ENCODE measurements at regions not wholly inside any gene's neighbourhood (a gene's known extent, or its start where the extent isn't known, plus 50 kb on each side); places are given as distances from the start of the nearest gene placed in this dataset.

DNA sequence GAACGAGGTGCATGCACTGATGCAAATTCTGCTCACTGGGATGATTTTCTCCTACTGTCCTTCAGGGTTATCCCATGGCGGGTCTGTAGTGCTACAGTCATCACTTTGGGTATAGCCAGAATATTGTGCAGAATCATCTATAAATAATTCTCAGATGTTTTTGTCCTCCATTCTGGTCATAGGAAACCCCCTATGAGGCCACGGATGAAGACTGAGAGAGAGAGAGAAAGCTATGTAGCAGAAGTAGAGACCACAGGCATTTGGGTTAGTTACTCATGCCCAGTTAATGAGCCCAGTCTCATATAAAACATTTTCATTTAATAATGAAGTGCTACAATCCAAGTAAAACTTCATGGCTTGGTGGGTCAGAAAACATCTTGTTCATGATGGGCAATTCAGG lies 145.1 kb upstream of the PLN start:
- DNase-seq: no peak

GRCh38 chr6:118408863-118409262 lies 139.2 kb upstream of the PLN start:
- Histone ChIP-seq H3K4me1 (ENCODE audit: insufficient read depth, low read length) (no peaks in the 10 kb centered on the region), H3K36me3 (ENCODE audit: insufficient read depth, low read length) (no peaks in the 10 kb centered on the region), H3K27me3 (ENCODE audit: insufficient read depth, low read length, poor library complexity) (no peaks in the 10 kb centered on the region), H3K4me2 (ENCODE audit: insufficient read depth, low read length) (no peak overlapping the region), H3K9ac (ENCODE audit: low read depth, low read length) (no peak overlapping the region), H2AFZ (ENCODE audit: low read depth, low read length) (no peak overlapping the region), H3K4me3 (ENCODE audit: low read depth in 1 of 2, low read length in 2 of 2) (no peak overlapping the region), H3K79me2 (ENCODE audit: insufficient read depth, low read length) (no peaks in the 10 kb centered on the region), H4K20me1 (ENCODE audit: insufficient read depth, low read length) (no peaks in the 10 kb centered on the region), H3K9me3 (ENCODE audit: insufficient read depth, low read length, severe bottlenecking) (no peaks in the 10 kb centered on the region), H3K27ac (ENCODE audit: low read length) (no peak overlapping the region)
- no peak for TF ChIP-seq EZH2 (IDR thresholded peaks at IDR 0.05; ENCODE audit: borderline replicate concordance, low read depth, low read length, severe bottlenecking)
- TF ChIP-seq, protein P1, sequence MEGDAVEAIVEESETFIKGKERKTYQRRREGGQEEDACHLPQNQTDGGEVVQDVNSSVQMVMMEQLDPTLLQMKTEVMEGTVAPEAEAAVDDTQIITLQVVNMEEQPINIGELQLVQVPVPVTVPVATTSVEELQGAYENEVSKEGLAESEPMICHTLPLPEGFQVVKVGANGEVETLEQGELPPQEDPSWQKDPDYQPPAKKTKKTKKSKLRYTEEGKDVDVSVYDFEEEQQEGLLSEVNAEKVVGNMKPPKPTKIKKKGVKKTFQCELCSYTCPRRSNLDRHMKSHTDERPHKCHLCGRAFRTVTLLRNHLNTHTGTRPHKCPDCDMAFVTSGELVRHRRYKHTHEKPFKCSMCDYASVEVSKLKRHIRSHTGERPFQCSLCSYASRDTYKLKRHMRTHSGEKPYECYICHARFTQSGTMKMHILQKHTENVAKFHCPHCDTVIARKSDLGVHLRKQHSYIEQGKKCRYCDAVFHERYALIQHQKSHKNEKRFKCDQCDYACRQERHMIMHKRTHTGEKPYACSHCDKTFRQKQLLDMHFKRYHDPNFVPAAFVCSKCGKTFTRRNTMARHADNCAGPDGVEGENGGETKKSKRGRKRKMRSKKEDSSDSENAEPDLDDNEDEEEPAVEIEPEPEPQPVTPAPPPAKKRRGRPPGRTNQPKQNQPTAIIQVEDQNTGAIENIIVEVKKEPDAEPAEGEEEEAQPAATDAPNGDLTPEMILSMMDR (IDR thresholded peaks at IDR 0.05; ENCODE audit: borderline replicate concordance, extremely low read depth, low read length, poor library complexity, severe bottlenecking): no peak
- ATAC-seq (ENCODE audit: insufficient read depth, low read depth) (no peak), DNase-seq (no peak)

More for the DNA sequence above, 145.1 kb upstream of the PLN start:
- Histone ChIP-seq H3K9me3 (ENCODE audit: insufficient read depth, low read length, severe bottlenecking) (no peaks in the 10 kb centered on the region), H2AFZ (ENCODE audit: low read depth, low read length) (no peak overlapping the region), H4K20me1 (ENCODE audit: insufficient read depth, low read length) (no peaks in the 10 kb centered on the region), H3K9ac (ENCODE audit: low read depth, low read length) (no peak overlapping the region), H3K27me3 (ENCODE audit: insufficient read depth, low read length, poor library complexity) (no peaks in the 10 kb centered on the region), H3K79me2 (ENCODE audit: insufficient read depth, low read length) (no peaks in the 10 kb centered on the region), H3K27ac (ENCODE audit: low read length) (no peak overlapping the region), H3K4me2 (ENCODE audit: insufficient read depth, low read length) (no peak overlapping the region), H3K4me1 (ENCODE audit: insufficient read depth, low read length) (no peaks in the 10 kb centered on the region), H3K4me3 (ENCODE audit: low read depth in 1 of 2, low read length in 2 of 2) (no peak overlapping the region), H3K36me3 (ENCODE audit: insufficient read depth, low read length) (no peaks in the 10 kb centered on the region)
- no peak for TF ChIP-seq EZH2 (IDR thresholded peaks at IDR 0.05; ENCODE audit: borderline replicate concordance, low read depth, low read length, severe bottlenecking)
- TF ChIP-seq, protein P1 (IDR thresholded peaks at IDR 0.05; ENCODE audit: borderline replicate concordance, extremely low read depth, low read length, poor library complexity, severe bottlenecking): no peak
- no peak for ATAC-seq (ENCODE audit: insufficient read depth, low read depth)

- DNase-seq (no peak), ATAC-seq (ENCODE audit: insufficient read depth, low read depth) (no peak)
- H3K9me3 ChIP-seq (ENCODE audit: insufficient read depth, low read length, severe bottlenecking): no peaks in the 10 kb centered on the region
- no peaks in the 10 kb centered on the region for H4K20me1 ChIP-seq (ENCODE audit: insufficient read depth, low read length)
- no peaks in the 10 kb centered on the region for H3K27me3 ChIP-seq (ENCODE audit: insufficient read depth, low read length, poor library complexity)
- H3K79me2 ChIP-seq (ENCODE audit: insufficient read depth, low read length): no peaks in the 10 kb centered on the region
- no peaks in the 10 kb centered on the region for H3K4me1 ChIP-seq (ENCODE audit: insufficient read depth, low read length)
- no peak overlapping the region for H3K9ac ChIP-seq (ENCODE audit: low read depth, low read length)
- no peak overlapping the region for H2AFZ ChIP-seq (ENCODE audit: low read depth, low read length)
- no peak overlapping the region for H3K27ac ChIP-seq (ENCODE audit: low read length)
- H3K4me2 ChIP-seq (ENCODE audit: insufficient read depth, low read length): no peak overlapping the region
- H3K4me3 ChIP-seq (ENCODE audit: low read depth in 1 of 2, low read length in 2 of 2): no peak overlapping the region
- no peaks in the 10 kb centered on the region for H3K36me3 ChIP-seq (ENCODE audit: insufficient read depth, low read length)
- TF ChIP-seq, protein P1 (IDR thresholded peaks at IDR 0.05; ENCODE audit: borderline replicate concordance, extremely low read depth, low read length, poor library complexity, severe bottlenecking): no peak
- TF ChIP-seq EZH2 (IDR thresholded peaks at IDR 0.05; ENCODE audit: borderline replicate concordance, low read depth, low read length, severe bottlenecking): no peak
Observed at GRCh38 chr6:118410001-118410400, 138.1 kb upstream of the PLN start.
